ENCODE measurements at regions not wholly inside any gene's neighbourhood (a gene's known extent, or its start where the extent isn't known, plus 50 kb on each side); places are given as distances from the start of the nearest gene placed in this dataset.

- intact Hi-C loops (cut with DNase I; ENCODE audit: low total_unique reads), result no loop called here
- Histone ChIP-seq H3K36me3 (no peaks in the 10 kb centered on the region), H3K27ac (no peak overlapping the region), H3K9me3 (peaks cover 0 to 10% of the 10 kb centered on the region in 2 donors), H3K4me1 (no peaks in the 10 kb centered on the region), H3K27me3 (no peaks in the 10 kb centered on the region), H3K4me3 (no peak overlapping the region)
- DNase-seq (ENCODE audit: low spot score in 2 of 2), result no peak
- TF ChIP-seq POLR2A (IDR thresholded peaks at IDR 0.05) (no peak), POLR2AphosphoS5 (IDR thresholded peaks at IDR 0.05) (no peak)
- TF ChIP-seq, protein P1, sequence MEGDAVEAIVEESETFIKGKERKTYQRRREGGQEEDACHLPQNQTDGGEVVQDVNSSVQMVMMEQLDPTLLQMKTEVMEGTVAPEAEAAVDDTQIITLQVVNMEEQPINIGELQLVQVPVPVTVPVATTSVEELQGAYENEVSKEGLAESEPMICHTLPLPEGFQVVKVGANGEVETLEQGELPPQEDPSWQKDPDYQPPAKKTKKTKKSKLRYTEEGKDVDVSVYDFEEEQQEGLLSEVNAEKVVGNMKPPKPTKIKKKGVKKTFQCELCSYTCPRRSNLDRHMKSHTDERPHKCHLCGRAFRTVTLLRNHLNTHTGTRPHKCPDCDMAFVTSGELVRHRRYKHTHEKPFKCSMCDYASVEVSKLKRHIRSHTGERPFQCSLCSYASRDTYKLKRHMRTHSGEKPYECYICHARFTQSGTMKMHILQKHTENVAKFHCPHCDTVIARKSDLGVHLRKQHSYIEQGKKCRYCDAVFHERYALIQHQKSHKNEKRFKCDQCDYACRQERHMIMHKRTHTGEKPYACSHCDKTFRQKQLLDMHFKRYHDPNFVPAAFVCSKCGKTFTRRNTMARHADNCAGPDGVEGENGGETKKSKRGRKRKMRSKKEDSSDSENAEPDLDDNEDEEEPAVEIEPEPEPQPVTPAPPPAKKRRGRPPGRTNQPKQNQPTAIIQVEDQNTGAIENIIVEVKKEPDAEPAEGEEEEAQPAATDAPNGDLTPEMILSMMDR (IDR thresholded peaks at IDR 0.05), result no peak
These were observed 155.0 kb downstream of the QDPR start for GRCh38 chr4:17356926-17357325.

DNA sequence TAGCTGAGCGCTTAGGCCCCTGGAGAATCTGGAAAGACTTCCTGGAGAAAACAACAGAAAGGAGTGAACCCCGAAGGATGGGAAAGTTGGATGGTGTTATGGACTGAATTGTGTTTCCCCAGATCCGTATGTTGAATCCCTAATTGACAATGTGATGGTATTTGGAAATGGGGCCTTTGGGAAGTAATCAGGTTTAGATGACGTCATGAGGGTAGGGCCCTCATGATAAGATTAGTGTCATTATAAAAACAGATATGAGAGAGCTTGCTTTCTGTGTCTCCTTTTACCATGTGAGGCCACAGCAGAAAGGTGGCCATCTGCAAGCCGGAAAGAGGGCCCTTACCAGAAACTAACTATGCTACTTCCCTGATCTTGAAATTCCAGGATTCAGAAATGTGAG lies 159.5 kb downstream of the QDPR start:
- intact Hi-C loops (cut with DNase I; ENCODE audit: low total_unique reads), result no loop called here

DNA sequence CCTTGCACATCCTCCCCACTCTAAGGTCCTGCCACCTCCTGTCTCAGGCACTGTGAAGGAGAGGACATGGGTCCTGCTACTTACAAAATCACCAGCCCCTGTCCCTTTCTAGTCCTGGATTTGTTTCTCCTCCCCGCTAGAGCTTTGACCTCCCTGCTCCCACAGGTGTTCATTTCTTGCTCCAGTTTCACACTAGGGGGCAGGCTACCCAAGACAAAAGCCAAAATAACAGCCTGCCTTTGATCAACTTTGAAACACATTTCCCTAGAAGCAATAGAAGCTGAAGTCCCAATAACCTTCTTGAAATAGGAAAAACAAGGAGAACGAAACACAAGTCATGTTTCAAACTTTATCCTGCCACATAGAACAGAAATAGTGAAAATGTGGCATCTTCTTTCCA lies 164.4 kb downstream of the QDPR start:
- Histone ChIP-seq H3K27me3 (no peaks in the 10 kb centered on the region), H3K36me3 (no peaks in the 10 kb centered on the region), H3K4me3 (no peak overlapping the region), H3K27ac (no peak overlapping the region), H3K4me1 (no peaks in the 10 kb centered on the region), H3K9me3 (no peaks in the 10 kb centered on the region)
- intact Hi-C loops (cut with DNase I; ENCODE audit: low total_unique reads), result no loop called here
- DNase-seq (ENCODE audit: low spot score in 2 of 2), result no peak
- TF ChIP-seq POLR2A (IDR thresholded peaks at IDR 0.05), result no peak
- TF ChIP-seq, protein P1 (IDR thresholded peaks at IDR 0.05), result peak in 2 of 3 donors; percentile 19 to 45

More for the DNA sequence above, 159.5 kb downstream of the QDPR start:
- no peak for DNase-seq (ENCODE audit: low spot score in 2 of 2)
- Histone ChIP-seq H3K9me3 (peaks cover 0 to 10% of the 10 kb centered on the region in 2 donors), H3K4me3 (no peak overlapping the region), H3K4me1 (no peaks in the 10 kb centered on the region), H3K27ac (no peak overlapping the region), H3K36me3 (no peaks in the 10 kb centered on the region), H3K27me3 (no peaks in the 10 kb centered on the region)
- TF ChIP-seq POLR2A (IDR thresholded peaks at IDR 0.05) (no peak), POLR2AphosphoS5 (IDR thresholded peaks at IDR 0.05) (no peak)
- TF ChIP-seq, protein P1 (IDR thresholded peaks at IDR 0.05), result no peak

DNA sequence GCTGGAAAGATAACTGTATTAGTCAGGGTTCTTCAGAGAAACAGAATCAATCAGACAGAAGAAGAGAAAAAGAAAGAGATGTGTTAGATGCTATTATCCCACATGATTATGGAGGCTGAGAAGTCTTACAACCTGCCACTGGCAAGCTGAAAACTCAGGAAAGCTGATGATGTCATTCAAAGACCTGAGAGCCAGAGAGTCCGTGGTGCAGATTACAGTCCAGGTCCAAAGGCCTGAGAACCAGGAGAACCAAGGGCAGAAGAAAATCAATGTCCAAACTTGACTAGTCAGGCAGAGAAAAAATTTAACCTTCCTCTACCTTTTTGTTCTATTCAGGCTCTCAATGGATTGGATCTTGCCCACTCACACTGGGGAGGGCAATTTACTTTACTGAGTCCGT lies 172.5 kb downstream of the QDPR start:
- H3K27me3 ChIP-seq, result no peaks in the 10 kb centered on the region
- intact Hi-C loops (cut with DNase I; ENCODE audit: low total_unique reads), result no loop called here
- H3K4me1 ChIP-seq, result no peaks in the 10 kb centered on the region
- no peak for DNase-seq (ENCODE audit: low spot score in 2 of 2)
- H3K9me3 ChIP-seq, result no peaks in the 10 kb centered on the region
- TF ChIP-seq, protein P1 (IDR thresholded peaks at IDR 0.05), result no peak
- TF ChIP-seq POLR2AphosphoS5 (IDR thresholded peaks at IDR 0.05) (no peak), POLR2A (IDR thresholded peaks at IDR 0.05) (no peak)
- H3K4me3 ChIP-seq, result no peak overlapping the region
- H3K27ac ChIP-seq, result no peak overlapping the region
- H3K36me3 ChIP-seq, result no peaks in the 10 kb centered on the region

GRCh38 chr4:17336986-17337385 lies 174.9 kb downstream of the QDPR start:
- TF ChIP-seq POLR2A (IDR thresholded peaks at IDR 0.05), result no peak
- TF ChIP-seq POLR2AphosphoS5 (IDR thresholded peaks at IDR 0.05), result no peak
- TF ChIP-seq, protein P1 (IDR thresholded peaks at IDR 0.05), result no peak
- H3K4me3 ChIP-seq, result no peak overlapping the region
- H3K27me3 ChIP-seq, result no peaks in the 10 kb centered on the region
- intact Hi-C loops (cut with DNase I; ENCODE audit: low total_unique reads), result no loop called here
- no peaks in the 10 kb centered on the region for H3K36me3 ChIP-seq
- DNase-seq (ENCODE audit: low spot score in 2 of 2), result no peak
- no peaks in the 10 kb centered on the region for H3K9me3 ChIP-seq
- no peaks in the 10 kb centered on the region for H3K4me1 ChIP-seq
- peak overlapping the region in 1 of 2 donors; percentile 12 for H3K27ac ChIP-seq

All from breast epithelium (tissue), 4 donors.